ENCODE measurements at regions not wholly inside any gene's neighbourhood (a gene's known extent, or its start where the extent isn't known, plus 50 kb on each side); places are given as distances from the start of the nearest gene placed in this dataset.

DNA sequence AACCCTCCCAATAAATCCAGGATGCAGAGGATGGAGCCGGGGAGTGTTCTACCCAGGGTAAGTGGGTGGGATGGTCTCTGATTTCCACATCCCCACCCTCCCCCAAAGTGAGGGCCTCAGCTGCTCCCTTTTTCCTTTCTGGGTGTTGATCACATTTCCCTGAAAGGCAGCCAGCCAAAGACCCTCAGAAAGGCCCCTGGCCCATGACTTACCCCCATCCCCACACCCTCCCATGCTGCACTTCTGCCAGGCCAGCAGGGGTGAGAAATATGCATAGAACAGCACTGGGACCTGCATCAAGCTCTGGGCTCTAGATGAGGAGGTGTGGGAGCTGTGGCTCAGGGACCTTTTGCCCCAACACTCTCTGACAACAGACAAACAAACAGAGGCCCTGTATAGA, 927.3 kb upstream of the ZNF722 start:
- Mint-ChIP-seq H3K4me3 (no peak overlapping the region), H3K9me3 (peaks cover 44 to 82% (median 68%) of the 10 kb centered on the region in 7 donors)

DNA sequence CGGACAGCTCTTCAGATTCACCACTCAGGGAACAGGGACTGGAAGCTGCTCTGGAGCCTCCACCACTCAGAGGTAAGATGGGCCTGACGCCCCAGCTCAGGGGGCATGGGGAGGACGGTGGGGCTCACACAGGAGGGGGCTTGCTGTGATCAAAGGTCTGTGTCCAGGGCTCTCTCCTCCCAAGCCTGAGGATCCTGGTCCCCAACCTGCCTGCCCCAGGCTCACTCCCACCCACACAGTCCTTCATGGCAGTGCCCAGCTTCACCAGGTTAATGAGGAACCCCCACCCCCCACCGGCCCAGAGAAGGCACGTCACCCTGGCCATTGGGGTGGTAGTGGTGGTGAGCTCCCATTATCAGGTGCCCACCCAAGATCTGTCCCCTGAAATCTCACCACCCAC, 926.7 kb upstream of the ZNF722 start:
- intact Hi-C loops (cut with micrococcal nuclease): no loop called here
- Histone ChIP-seq H2AFZ (ENCODE audit: insufficient read depth, low read depth, low read length, poor library complexity, severe bottlenecking) (no peak overlapping the region), H3K79me2 (ENCODE audit: insufficient read depth, low read length) (no peaks in the 10 kb centered on the region), H3K27me3 (ENCODE audit: control insufficient read depth in 2 of 2, insufficient read depth in 2 of 2, low read length in 2 of 2) (no peaks in the 10 kb centered on the region), H3K27ac (ENCODE audit: low read depth in 1 of 2, low read length in 2 of 2) (no peak overlapping the region), H4K20me1 (ENCODE audit: insufficient read depth, low read length) (no peaks in the 10 kb centered on the region), H3K4me1 (ENCODE audit: control insufficient read depth in 1 of 2, insufficient read depth in 2 of 2, low read length in 2 of 2) (no peaks in the 10 kb centered on the region), H3K36me3 (replicated peaks in 1 of 2; ENCODE audit: control insufficient read depth in 1 of 2, insufficient read depth in 2 of 2, low read length in 2 of 2) (no peaks in the 10 kb centered on the region), H3K9me3 (replicated peaks in 1 of 2; ENCODE audit: control insufficient read depth in 1 of 2, insufficient read depth in 1 of 2, low read length in 2 of 2) (peaks cover 76 to 78% of the 10 kb centered on the region in 2 donors), H3K4me2 (replicated peaks; ENCODE audit: extremely low read depth, low read length, poor library complexity, severe bottlenecking) (no peak overlapping the region), H3K9ac (ENCODE audit: insufficient read depth, low read length, poor library complexity, severe bottlenecking) (no peak overlapping the region), H3K4me3 (replicated peaks in 1 of 3; ENCODE audit: low read depth in 2 of 3, low read length in 3 of 3) (no peak overlapping the region)
- Mint-ChIP-seq H3K4me3 (no peak overlapping the region), H3K36me3 (no peaks in the 10 kb centered on the region), H3K9me3 (peaks cover 44 to 87% (median 72%) of the 10 kb centered on the region in 7 donors), H3K27me3 (ENCODE audit: low read depth in 3 of 3) (no peaks in the 10 kb centered on the region), H3K4me1 (no peaks in the 10 kb centered on the region), H3K27ac (no peak overlapping the region)
- 33% methylated on average over 2 of the region's 5 CpGs for WGBS (ENCODE audit: insufficient coverage)
- no peak for DNase-seq
- TF ChIP-seq CTCF (IDR thresholded peaks at IDR 0.05): no peak

More for the DNA sequence above, 927.3 kb upstream of the ZNF722 start:
- H3K36me3 ChIP-seq (replicated peaks in 1 of 2; ENCODE audit: control insufficient read depth in 1 of 2, insufficient read depth in 2 of 2, low read length in 2 of 2): no peaks in the 10 kb centered on the region
- H3K4me3 ChIP-seq (replicated peaks in 1 of 3; ENCODE audit: low read depth in 2 of 3, low read length in 3 of 3): no peak overlapping the region
- peaks cover 76 to 77% of the 10 kb centered on the region in 2 donors for H3K9me3 ChIP-seq (replicated peaks in 1 of 2; ENCODE audit: control insufficient read depth in 1 of 2, insufficient read depth in 1 of 2, low read length in 2 of 2)
- no peak overlapping the region for H3K9ac ChIP-seq (ENCODE audit: insufficient read depth, low read length, poor library complexity, severe bottlenecking)
- no peak overlapping the region for H3K27ac ChIP-seq (ENCODE audit: low read depth in 1 of 2, low read length in 2 of 2)
- no peak overlapping the region for H3K4me2 ChIP-seq (replicated peaks; ENCODE audit: extremely low read depth, low read length, poor library complexity, severe bottlenecking)
- intact Hi-C loops (cut with micrococcal nuclease): no loop called here
- no CpG with 5 or more reads among the region's 1 CpG for WGBS (ENCODE audit: insufficient coverage)
- Mint-ChIP-seq H3K27ac (no peak overlapping the region), H3K4me1 (no peaks in the 10 kb centered on the region), H3K27me3 (ENCODE audit: low read depth in 3 of 3) (peaks cover 0 to 2% (median 0%) of the 10 kb centered on the region in 3 donors), H3K36me3 (no peaks in the 10 kb centered on the region)
- no peak for DNase-seq
- H4K20me1 ChIP-seq (ENCODE audit: insufficient read depth, low read length): no peaks in the 10 kb centered on the region
- H3K79me2 ChIP-seq (ENCODE audit: insufficient read depth, low read length): no peaks in the 10 kb centered on the region
- H2AFZ ChIP-seq (ENCODE audit: insufficient read depth, low read depth, low read length, poor library complexity, severe bottlenecking): no peak overlapping the region
- H3K27me3 ChIP-seq (ENCODE audit: control insufficient read depth in 2 of 2, insufficient read depth in 2 of 2, low read length in 2 of 2): no peaks in the 10 kb centered on the region
- no peaks in the 10 kb centered on the region for H3K4me1 ChIP-seq (ENCODE audit: control insufficient read depth in 1 of 2, insufficient read depth in 2 of 2, low read length in 2 of 2)
- no peak for TF ChIP-seq CTCF (IDR thresholded peaks at IDR 0.05)
